ENCODE measurements at regions not wholly inside any gene's neighbourhood (a gene's known extent, or its start where the extent isn't known, plus 50 kb on each side); places are given as distances from the start of the nearest gene placed in this dataset.

DNA sequence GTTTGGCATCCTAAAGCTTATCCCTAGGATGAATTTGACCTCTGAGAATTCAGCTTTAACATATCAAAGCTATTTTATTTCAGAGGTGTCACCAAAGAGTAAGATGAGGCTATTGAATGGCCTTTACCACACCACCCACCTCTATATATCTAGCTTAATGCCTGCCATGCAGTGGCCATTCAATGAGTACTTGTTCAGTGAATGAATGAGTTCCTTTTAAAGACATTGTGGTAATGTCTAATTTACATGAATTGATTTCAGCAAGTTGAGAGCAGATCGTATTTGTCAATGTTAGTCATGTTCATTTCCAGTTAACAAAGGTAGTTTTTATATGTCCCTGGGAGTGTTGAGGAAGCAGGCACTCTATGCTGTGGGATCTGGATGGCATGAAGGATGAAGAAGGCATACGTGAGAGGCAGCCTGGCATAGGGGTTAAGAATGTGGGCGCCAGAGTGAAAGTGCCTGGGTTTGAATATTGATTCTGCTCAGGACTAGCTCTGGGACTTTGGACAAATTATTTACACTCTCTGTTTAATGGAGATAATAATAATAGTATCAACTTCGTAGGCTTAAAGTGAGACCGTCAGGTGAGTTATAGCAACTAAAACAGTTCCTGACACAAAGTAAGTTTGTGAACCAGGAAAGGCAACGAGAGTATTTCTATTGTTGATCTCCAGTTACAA is 434.1 kb upstream of the CHST9 start:
- no peak for DNase-seq

DNA sequence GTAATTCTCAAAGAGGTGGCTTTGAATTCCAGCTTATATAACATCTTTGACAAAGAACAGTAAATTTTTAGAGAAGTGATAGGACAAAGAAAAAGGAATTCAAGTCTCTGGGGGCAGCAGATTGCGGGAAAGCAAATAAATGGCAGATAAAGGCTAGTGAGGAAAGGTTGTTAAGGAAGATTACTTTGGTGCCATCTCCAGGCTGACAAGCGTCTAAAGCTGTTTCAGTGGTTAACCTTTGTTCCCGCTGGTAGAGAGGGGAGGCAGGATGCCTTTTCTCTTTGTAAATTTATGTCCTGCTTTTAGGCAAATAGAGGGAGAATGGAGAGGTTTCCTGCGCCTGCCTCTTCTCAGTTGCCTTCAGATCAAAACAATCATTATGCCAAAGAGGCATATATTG is 431.2 kb upstream of the CHST9 start:
- no peak for DNase-seq

DNA sequence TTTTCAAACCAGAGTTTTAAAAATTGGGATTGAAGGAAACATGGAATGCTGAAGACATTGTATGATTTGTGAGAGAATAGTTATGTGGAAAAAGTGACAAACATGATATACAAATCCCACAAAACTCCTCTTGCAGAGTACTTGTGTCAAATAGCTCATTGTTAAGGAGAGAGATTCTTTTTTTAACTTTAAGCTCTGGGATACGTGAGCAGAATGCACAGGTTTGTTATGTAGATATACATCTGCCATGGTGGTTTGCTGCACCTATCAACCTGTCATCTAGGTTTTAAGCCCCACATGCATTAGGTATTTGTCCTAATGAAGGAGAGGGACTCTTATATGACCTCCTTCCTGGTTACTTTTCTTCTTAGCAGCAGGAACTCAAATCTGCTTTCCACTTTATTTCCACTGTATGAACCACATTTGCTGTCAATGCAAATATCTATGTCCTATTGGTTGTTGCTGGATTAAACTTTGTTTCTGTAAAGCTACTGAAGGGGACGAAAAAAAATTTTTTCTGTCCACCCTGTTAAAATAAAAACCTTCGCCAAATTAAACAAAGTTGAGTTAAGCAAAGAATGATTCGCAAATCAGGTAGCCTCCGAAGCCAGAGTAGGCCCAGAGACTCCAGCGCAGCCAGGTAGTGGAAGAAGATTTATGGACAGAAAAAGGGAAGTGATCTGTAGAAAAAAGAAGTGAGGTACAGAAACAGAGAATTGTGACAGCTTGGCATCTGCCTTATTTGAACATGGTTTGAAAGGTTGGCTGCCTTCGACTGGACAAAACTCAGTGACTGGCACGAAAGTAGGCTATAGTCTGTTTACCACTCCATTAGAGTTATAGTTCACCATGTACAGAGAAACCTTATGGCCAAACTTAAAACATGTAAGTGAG is 430.1 kb upstream of the CHST9 start:
- no peak for DNase-seq

DNA sequence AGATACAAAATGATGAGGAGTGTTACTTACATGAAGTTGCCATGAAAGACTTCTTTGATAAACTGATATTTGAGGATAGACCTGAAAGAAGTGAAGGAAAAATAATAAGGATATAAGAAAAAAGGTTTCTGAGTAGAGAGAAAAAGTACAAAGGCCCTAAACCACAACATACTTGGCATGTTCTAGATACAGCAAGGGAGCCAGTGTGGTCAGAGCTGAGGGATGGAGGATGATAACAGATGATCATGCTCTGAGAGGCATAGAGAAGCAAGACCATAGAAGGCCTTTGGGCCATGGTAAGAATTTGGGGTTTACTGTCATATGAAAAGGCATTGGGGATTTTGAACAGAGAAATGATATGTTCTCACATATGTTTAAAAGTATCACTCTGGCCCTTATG is 424.1 kb upstream of the CHST9 start:
- no peak for DNase-seq

DNA sequence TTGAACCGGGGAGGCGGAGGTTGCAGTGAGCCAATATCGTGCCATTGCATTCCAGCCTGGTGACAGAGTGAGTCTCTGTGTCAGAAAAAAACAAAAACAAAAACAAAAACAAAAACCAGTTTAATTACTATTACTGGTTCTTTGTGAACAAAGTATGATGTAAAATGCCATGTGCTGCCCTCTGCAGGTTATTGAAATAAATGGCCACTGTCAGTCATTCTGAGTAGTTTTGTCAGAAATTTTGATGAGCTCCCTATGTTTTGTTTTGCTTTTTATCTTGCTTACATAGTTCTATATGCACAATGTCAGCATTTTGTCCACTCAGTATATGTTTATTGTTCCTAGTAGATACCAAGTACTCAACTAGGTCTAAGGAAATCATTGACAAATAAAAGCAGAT is 423.6 kb upstream of the CHST9 start:
- DNase-seq = no peak

DNA sequence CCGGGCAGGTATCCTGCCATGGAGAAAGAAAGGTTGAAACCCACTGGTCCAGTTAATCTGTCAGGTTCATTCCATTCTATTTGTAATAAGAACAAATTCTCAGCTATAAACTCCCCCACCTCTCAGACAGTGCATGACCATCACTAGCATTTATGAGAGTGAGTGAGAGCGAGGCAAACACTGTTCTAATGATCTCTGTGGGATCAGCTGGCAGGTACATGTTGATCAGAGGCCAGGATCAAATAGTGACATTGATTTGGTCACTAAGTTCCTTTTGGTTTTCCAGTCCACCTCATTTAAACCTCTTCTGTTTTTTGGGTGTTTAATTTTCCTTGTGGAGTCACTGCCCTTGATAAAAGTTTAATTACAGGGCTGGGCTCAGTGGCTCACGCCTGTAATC is 423.1 kb upstream of the CHST9 start:
- DNase-seq = no peak

DNA sequence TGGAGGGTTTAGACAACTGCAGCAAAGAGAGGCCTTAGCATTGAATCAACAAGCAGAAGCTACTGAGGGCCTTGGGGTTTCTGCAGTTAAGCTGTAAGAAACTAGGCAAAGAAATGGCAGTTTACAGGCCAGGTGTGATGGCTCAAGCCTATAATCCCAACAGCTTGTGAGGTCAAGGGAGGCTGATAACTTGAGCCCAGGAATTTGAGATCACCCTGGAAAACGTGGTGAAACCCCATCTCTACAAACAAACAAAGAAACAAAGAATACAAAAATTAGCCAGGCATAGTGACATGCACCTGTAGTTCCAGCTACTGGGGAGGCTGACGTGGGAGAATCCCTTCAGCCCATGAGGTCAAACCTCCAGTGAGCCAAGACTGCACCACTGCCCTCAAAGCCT is 421.6 kb upstream of the CHST9 start:
- DNase-seq = no peak

DNA sequence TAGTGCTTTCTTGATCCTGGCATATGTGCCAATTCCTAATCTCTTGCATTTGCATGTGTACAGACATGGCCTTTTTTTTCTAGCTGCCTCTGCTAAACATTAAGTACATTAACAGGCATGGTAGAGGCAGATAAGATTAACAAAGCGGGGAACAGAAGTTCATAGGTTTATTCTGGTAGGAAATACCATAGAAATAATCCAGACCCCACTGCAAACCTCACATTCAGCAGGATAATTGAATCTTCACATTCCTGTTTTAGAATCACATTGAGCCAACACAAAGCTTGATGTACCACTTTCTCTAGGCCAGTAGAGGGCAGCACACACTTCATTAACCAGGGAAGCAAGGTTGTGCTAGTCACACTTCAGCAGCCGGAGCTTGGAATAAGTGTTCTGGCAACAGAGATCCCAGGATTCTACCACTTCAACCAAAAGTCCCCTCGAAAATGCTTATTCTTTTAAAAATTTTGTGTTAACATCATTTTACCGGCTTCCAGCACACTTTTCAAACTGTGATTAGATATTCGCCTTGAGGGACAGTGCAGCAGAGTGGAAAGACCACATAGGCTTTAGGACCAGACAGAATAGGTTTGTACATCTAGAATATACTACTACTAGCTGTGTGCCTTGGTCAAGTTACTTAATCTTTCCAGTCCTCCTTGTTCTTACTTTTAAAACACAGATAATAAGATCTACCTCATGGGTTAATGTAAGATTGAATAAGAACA is 420.2 kb upstream of the CHST9 start:
- peak in 1 of 2 donors; percentile 6 for DNase-seq

DNA sequence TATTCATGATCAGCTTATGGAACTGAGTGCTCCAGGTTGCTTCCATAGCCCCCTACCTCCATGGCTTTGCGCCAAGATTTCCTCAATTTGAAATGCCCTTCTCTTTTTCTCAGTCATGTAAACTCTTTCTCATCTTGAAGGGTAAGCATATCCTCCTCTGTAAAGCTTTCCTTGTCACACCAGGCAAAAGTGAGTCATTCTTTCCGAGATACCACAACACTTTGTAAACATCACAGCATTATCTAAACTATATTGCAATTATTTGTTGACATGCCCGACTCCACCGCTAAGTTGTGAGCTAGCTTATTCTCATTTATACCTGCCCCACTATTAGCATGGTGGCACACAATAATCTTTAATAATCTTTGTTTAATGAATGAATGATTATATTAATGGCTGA is 419.5 kb upstream of the CHST9 start:
- no peak for DNase-seq

DNA sequence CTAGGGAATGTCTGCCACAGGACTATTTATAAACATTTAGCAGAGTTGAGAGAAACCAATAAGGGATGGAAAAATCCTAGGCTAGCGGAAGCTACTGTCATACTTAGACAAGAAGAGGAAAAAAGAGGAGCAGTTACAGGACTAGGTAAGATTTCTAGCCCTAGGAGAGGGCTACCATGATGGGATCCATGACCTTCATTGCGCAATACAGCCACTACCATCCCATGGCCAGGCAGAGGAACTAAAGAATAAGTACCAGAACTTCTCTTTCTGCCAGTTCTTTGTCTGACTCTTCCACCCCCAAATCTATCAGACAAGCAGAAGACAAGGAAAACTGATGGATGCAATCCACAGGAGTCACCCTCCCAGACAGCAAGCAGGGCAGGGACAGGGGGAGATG is 417.0 kb upstream of the CHST9 start:
- DNase-seq = no peak

DNA sequence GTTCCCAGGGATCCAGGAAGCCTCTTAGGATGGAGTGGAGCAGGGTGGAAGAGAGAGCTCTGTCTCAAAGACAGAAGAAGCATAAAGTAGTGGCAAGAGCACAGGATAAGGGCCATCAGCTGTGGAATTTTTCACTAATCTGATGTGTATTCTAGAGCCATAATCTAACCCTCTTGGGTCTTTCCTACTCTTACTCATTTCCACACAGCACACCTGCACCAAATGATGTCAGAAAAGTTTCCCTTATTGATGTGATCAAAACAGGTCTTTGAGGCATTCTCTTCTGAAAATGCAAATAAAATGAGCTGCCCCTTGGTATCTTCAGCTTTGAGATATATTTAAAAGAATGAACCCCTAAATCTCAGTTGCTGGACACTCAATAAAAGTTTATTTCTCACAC is 415.1 kb upstream of the CHST9 start:
- no peak for DNase-seq

DNA sequence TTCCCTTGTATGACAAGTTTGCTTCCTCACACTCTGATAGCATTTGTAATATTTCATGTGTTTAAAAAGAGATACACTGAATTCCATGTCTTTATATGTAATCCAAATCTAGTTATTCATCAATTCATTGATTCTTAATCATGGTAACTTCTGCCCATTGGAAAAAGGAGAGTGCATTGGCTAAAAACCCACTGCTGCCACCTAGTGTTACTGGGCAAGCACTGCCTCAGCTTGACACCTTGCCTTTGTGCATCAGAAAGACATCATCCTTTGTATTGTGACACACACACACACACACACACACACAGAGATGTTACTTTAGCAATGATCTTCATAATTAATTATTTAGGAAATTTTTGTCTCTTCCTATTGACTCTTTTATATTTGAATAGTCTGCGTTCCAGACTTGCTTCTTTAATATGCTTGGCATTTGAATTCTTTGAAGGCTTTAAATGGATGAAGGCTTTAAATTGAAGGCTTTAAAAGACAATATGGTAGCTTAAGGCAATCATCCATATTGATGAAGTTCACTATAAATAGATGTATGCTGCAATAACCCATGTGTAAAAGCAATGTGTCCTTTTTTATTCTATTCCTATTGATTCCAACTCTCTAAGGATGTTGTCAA is 414.2 kb upstream of the CHST9 start:
- no peak for DNase-seq

DNA sequence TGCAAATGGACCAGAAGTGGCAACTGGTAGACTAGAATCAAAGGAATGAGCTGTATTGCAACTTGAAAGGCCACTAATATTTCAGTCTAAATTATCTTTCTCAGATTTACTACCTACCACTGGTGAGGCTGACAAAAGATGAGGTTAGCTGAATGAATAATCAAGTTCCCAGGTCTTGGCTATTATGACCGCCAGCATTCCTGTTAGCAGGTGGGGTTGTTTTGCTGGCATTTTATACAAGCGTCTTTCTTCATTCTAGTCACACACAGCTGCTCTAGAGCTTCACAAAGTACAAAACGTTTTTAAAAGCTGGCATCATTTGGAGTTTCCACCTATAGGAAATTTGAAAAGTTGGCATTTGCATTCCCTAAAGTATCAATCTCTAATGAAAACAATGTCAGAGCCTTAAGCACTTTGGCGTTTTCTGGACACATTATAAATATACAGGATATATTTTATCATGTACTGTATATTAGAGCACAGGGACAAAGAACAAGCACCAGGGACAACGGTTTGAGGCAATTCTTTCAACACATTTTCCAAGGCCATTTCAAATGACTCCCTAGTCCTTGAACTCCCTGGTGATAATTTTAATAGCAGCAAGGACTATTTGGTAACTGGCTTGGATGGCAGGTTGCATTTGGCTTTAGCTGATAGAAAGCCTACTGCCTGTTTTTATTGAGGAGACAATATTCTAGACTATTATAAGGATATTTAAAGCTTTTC is 410.2 kb upstream of the CHST9 start:
- DNase-seq = no peak

DNA sequence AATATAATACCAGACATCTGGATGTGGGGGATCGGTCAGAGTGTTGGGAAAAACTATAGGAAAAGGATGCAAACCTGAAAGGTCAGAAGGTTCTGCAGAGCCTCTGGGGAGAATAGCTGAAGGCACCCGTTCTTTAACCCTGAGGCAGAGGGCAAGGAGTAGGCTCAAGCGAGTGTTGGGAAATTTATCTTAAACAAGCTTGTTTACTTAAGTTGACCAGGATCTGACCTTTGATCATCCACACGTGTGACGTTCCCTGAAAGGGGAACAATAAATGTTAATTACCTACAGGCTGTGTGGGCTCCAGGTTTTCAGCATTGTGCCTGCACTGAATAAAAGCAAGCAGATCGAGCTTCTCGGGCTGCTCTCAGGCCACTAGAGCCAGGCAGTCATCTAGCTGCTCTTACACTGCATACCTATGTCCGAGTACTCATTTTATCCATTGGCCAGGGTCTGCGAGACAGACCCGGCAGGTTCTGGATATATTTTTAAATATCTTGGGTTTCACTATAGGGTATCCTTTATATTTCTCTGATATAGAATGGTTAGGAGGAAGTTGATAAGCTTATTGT is 400.6 kb upstream of the CHST9 start:
- DNase-seq = no peak

DNA sequence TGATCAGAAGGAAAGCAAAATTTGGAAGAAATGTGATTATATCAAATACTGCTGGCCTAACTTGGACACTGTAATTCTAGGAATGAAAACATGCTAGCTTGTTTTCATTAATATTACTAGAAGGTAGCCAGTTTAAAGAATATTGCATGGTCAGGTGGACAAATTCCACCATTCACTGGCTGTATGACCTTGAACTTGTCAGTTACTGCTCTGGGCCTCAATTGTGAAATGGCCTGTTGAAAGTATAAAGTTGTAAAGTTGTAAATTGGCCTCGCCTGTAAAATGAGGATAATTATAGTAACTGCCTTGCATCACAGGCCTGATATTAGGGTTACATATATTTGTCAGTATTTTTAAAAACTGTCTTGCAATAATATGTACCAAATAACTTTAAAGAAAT is 398.4 kb upstream of the CHST9 start:
- DNase-seq = no peak

DNA sequence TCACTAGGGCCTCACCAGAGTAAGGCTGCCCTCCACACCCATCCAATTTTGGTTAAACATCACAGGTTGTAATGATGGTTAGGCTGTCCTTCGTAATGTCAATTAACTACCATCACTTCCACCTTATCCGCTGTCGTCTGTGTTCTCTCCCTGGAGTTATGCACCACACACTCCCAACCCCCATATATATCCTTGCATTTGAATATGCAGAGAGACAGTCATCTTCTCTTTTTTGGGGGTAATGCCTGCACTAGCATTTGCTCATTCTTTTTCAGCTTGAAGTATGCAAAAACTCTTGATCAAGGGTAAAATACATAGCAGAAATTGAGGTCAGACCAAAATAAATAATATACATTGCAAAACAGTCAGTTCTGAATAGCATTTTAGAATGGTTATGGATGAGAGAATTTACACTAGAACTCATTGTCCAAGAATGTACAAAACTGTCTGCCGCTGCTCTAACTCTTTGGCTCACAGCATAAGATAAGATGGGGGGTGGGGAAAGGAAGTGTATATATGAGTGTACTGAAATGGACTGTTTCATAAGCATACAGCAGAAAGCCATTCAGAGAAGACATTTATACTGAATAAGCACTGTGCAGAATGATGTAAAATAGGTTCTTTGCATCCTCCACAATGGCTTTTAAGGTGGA is 397.8 kb upstream of the CHST9 start:
- DNase-seq = no peak

DNA sequence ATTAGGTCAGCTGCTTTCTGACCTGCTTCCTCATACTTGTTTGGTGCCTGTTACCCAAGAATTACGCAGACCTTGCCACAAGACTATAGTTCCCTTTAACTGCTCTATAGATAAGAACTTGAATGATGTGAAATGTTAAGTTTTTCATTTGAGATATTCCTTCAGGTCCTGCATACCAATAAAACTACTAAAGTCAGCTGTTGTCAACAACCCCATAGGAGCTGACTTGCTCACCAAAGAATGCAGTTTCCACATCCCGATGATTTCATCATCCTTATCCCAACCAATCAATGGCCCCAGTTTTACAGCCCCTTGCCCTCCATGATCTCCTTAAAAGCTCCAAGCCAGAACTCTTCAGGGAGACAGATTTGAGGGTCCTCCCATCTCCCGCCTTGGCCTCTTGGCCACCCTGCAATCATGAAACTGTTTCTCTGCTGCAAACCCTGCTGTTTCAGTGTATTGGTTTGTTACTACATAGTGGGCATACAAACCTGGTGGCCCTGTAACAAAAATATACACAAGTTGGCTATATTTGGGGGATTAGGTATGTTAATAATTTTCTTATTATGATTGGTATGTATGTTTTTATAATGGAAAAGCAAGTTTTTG is 396.3 kb upstream of the CHST9 start:
- no peak for DNase-seq

DNA sequence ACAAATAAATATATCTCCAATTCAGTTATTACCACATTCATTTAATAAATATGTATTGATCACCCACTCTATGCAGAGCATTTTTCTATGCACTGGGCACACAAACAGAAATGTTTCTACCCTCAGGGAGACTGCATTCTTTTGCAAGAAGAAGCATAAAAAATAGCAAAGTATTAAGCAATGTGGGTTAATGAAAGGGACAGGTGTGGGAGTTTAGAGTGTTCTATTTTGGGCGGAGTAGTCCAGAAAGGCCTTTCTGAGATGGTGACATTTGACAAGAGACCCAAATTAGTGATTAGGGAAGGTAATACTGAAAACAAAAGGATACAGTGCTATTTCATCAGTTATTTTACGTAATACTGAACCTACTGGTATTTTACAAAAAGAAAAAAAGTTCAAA is 394.3 kb upstream of the CHST9 start:
- no peak for DNase-seq

DNA sequence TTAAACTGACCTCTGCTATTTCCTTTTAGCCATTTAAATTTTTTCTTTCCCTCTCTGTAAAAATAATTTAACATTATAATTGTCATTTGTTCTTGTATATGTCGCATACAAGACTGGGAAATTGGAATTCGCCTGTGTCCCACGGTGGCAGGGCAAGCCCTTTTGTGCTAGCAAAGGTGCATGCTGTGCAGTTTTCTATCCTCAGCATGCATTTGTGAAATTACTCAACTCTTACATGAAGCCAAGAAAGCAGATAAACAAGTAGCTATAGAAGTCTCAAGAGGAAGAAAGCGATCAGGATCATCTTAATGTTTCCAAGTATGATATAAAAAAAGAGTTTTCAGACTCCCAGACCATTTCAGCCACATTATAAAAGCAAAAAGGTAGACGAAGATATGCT is 392.6 kb upstream of the CHST9 start:
- DNase-seq = no peak

DNA sequence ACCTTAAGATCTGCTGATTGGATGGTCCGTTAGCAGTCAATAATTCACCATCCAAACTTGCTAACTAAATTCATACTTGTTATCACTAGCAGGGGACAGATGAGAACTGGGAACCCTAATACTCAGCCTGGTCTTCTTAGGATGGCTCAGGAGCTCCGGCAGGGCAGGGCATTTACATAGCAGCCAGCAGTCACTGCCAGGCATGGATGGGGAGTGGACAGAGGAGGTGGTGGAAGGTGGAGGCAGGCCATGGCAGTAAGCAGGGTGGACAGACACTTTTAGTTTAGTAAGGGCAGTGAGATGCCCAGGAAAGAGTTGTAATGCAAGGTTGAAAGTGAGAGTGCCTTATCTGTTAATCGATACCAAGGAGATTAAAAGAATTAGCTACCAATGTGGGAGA is 392.2 kb upstream of the CHST9 start:
- no peak for DNase-seq

DNA sequence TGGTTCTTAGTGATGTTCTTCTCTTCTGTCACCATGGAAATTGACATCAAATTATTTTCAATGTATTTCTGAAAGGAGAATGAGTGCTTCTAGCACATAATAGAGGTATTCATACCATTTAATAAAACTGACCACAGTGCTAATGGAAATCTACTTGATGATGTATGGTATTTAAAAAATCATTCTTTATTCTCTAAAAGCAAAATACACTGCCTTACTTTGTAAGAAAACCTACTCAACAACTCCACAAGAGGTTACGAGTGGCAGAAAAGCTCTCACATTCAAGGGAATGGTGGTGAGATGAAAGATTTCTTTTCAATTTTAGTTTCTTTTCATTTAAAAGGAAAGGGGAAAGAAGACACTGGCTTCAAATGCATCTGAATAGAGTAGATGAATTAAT is 382.3 kb upstream of the CHST9 start:
- no peak for DNase-seq

Measured in CD4-positive, alpha-beta T cell treated with Interferon alpha-2 for 1 hour (primary cell).